ENCODE measurements at regions not wholly inside any gene's neighbourhood (a gene's known extent, or its start where the extent isn't known, plus 50 kb on each side); places are given as distances from the start of the nearest gene placed in this dataset.

- Histone ChIP-seq H3K4me1 (ENCODE audit: control insufficient read depth, extremely low read depth, insufficient read depth, low read length) (no peaks in the 10 kb centered on the region), H2AFZ (ENCODE audit: low read depth, low read length) (no peak overlapping the region), H3K27me3 (ENCODE audit: control insufficient read depth in 2 of 2, insufficient read depth in 2 of 2, low read length in 2 of 2) (no peaks in the 10 kb centered on the region), H4K20me1 (replicated peaks; ENCODE audit: control insufficient read depth, extremely low read depth, insufficient read depth, low read length) (no peaks in the 10 kb centered on the region), H3K9me3 (replicated peaks; ENCODE audit: control insufficient read depth, insufficient read depth, low read length) (peaks cover 3% of the 10 kb centered on the region), H3K36me3 (ENCODE audit: control insufficient read depth in 2 of 2, extremely low read depth in 1 of 2, insufficient read depth in 2 of 2, low read length in 2 of 2) (no peaks in the 10 kb centered on the region), H3K27ac (ENCODE audit: insufficient read depth, low read depth, low read length) (no peak overlapping the region), H3K79me2 (ENCODE audit: control insufficient read depth, insufficient read depth, low read length) (no peaks in the 10 kb centered on the region), H3K4me2 (ENCODE audit: insufficient read depth, low read length) (no peak overlapping the region), H3K4me3 (replicated peaks in 1 of 3; ENCODE audit: insufficient read depth in 1 of 3, low read depth in 1 of 3, low read length in 3 of 3) (no peak overlapping the region), H3K9ac (replicated peaks; ENCODE audit: extremely low read depth, insufficient read depth, low read length) (no peak overlapping the region), H3K9me1 (replicated peaks; ENCODE audit: control insufficient read depth, extremely low read depth, insufficient read depth, low read length) (no peaks in the 10 kb centered on the region)
- DNase-seq (ENCODE audit: low read depth, low spot score) (no peak), FAIRE-seq (no peak)
- no TSS peak for BruUV-seq (replicated peaks)
- dilution Hi-C loops (cut with MboI; ENCODE audit: extremely low pct_ligation_motif_present, low sequenced_read_pairs) (no loop called here), intact Hi-C loops (cut with micrococcal nuclease) (no loop called here)
- TF ChIP-seq, protein P1, sequence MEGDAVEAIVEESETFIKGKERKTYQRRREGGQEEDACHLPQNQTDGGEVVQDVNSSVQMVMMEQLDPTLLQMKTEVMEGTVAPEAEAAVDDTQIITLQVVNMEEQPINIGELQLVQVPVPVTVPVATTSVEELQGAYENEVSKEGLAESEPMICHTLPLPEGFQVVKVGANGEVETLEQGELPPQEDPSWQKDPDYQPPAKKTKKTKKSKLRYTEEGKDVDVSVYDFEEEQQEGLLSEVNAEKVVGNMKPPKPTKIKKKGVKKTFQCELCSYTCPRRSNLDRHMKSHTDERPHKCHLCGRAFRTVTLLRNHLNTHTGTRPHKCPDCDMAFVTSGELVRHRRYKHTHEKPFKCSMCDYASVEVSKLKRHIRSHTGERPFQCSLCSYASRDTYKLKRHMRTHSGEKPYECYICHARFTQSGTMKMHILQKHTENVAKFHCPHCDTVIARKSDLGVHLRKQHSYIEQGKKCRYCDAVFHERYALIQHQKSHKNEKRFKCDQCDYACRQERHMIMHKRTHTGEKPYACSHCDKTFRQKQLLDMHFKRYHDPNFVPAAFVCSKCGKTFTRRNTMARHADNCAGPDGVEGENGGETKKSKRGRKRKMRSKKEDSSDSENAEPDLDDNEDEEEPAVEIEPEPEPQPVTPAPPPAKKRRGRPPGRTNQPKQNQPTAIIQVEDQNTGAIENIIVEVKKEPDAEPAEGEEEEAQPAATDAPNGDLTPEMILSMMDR (IDR thresholded peaks at IDR 0.05; ENCODE audit: extremely low read depth in 1 of 2, insufficient read depth in 1 of 2, low read depth in 1 of 2, low read length in 2 of 2): no peak
- TF ChIP-seq POLR2AphosphoS5 (IDR thresholded peaks at IDR 0.05; ENCODE audit: insufficient read depth, low read depth, low read length) (no peak), GATA2 (IDR thresholded peaks at IDR 0.05; ENCODE audit: insufficient read depth, insufficient read length, low read depth, low read length) (no peak), MYC (IDR thresholded peaks at IDR 0.05; ENCODE audit: low read depth, low read length) (no peak), FOS (IDR thresholded peaks at IDR 0.05; ENCODE audit: borderline replicate concordance, insufficient read depth, low read length) (no peak), POLR2A (IDR thresholded peaks at IDR 0.05; ENCODE audit: low read depth, low read length) (no peak), MAX (IDR thresholded peaks at IDR 0.05; ENCODE audit: insufficient read depth, insufficient read length) (no peak), JUN (IDR thresholded peaks at IDR 0.05; ENCODE audit: borderline replicate concordance, insufficient read depth, insufficient read length, low read depth) (no peak), EZH2 (IDR thresholded peaks at IDR 0.05; ENCODE audit: borderline replicate concordance, low read depth, low read length, severe bottlenecking) (no peak)
- CTCF ChIA-PET: no interaction called here
- POLR2A ChIA-PET: no interaction called here
Observed at GRCh38 chr10:131833013-131833412, 67.8 kb upstream of the PPP2R2D start.
